CD14-positive monocyte (primary cell): ENCODE measurements at regions not wholly inside any gene's neighbourhood (a gene's known extent, or its start where the extent isn't known, plus 50 kb on each side); places are given as distances from the start of the nearest gene placed in this dataset.

Experiments
- DNase-seq, 3 donors: peaks; one replicate each; pipeline ENCODE4 v3.0.0-alpha.2; 2011 to 2022
- H2AFZ ChIP-seq: 2 replicates; pipeline ENCODE4 v1.6.0; 2012; ENCODE audit warnings: mild to moderate bottlenecking, low read depth, low read length, inconsistent platforms; ENCODE audit not compliant: insufficient read depth, poor library complexity, severe bottlenecking
- H3K27ac ChIP-seq, 2 donors: 1 replicate in 1 of 2; 2 replicates in 1 of 2; pipeline ENCODE4 v1.5.1; 2012 to 2013; ENCODE audit warnings: low read length in 2 of 2, control low read depth in 1 of 2, inconsistent platforms in 1 of 2, low read depth in 1 of 2, mild to moderate bottlenecking in 1 of 2
- H3K27me3 ChIP-seq, 2 donors: one replicate each; pipeline versions ENCODE4 v1.6.0 to v1.6.1; 2011 to 2013; ENCODE audit warnings: low read length in 2 of 2; ENCODE audit not compliant: control insufficient read depth in 2 of 2, insufficient read depth in 2 of 2
- H3K36me3 ChIP-seq, 2 donors: replicated peaks in 1 of 2; 1 replicate in 1 of 2; 2 replicates in 1 of 2; pipeline versions ENCODE4 v1.5.1 to v1.6.1; 2012 to 2013; ENCODE audit warnings: low read length in 2 of 2, control low read depth in 1 of 2, inconsistent platforms in 1 of 2, mild to moderate bottlenecking in 1 of 2; ENCODE audit not compliant: insufficient read depth in 2 of 2, control insufficient read depth in 1 of 2
- H3K4me1 ChIP-seq, 2 donors: 1 replicate in 1 of 2; 2 replicates in 1 of 2; pipeline versions ENCODE4 v1.5.1 to v1.6.1; 2012 to 2013; ENCODE audit warnings: low read length in 2 of 2, control low read depth in 1 of 2, inconsistent platforms in 1 of 2, mild to moderate bottlenecking in 1 of 2, moderate library complexity in 1 of 2; ENCODE audit not compliant: insufficient read depth in 2 of 2, control insufficient read depth in 1 of 2
- H3K4me2 ChIP-seq: replicated peaks from 2 replicates; pipeline ENCODE3; 2012; ENCODE audit warnings: low read length, moderate library complexity, mild to moderate bottlenecking; ENCODE audit not compliant: poor library complexity, severe bottlenecking; ENCODE audit errors: extremely low read depth
- H3K4me3 ChIP-seq, 3 experiments: fragments of 200-600 bp in 1 of 3; sonication (generic) in 1 of 3; replicated peaks in 1 of 3; 1 replicate in 2 of 3; 2 replicates in 1 of 3; pipeline ENCODE4 v1.5.1; 2011 to 2013; ENCODE audit warnings: low read length in 3 of 3, mild to moderate bottlenecking in 3 of 3, control low read depth in 2 of 3, low read depth in 2 of 3, inconsistent platforms in 1 of 3, moderate library complexity in 1 of 3
- H3K79me2 ChIP-seq: 2 replicates; pipeline ENCODE4 v1.6.0; 2012; ENCODE audit warnings: mild to moderate bottlenecking, control low read depth, inconsistent platforms, low read length, moderate library complexity; ENCODE audit not compliant: insufficient read depth
- H3K9ac ChIP-seq: 2 replicates; pipeline ENCODE4 v1.6.0; 2017; ENCODE audit warnings: low read length, mild to moderate bottlenecking; ENCODE audit not compliant: insufficient read depth, poor library complexity, severe bottlenecking
- H3K9me3 ChIP-seq, 2 donors: replicated peaks in 1 of 2; 1 replicate in 1 of 2; 2 replicates in 1 of 2; pipeline versions ENCODE4 v1.5.1 to v1.6.1; 2012 to 2013; ENCODE audit warnings: low read length in 2 of 2, control low read depth in 1 of 2; ENCODE audit not compliant: control insufficient read depth in 1 of 2, insufficient read depth in 1 of 2
- H4K20me1 ChIP-seq: 2 replicates; pipeline ENCODE4 v1.6.0; 2012; ENCODE audit warnings: mild to moderate bottlenecking, low read length, control low read depth, moderate library complexity; ENCODE audit not compliant: insufficient read depth
- H3K27ac Mint-ChIP-seq, 7 donors: one replicate each; pipeline ENCODE4 v1.8.0; 2020; ENCODE audit warnings: mild to moderate bottlenecking in 7 of 7, mixed read lengths in 7 of 7, moderate library complexity in 6 of 7, inconsistent platforms in 2 of 7
- H3K27me3 Mint-ChIP-seq, 3 donors: one replicate each; pipeline ENCODE4 v1.8.0; 2021 to 2022; ENCODE audit warnings: low read depth in 3 of 3, mild to moderate bottlenecking in 3 of 3, mixed read lengths in 3 of 3, moderate library complexity in 3 of 3, inconsistent platforms in 1 of 3
- H3K36me3 Mint-ChIP-seq, 2 donors: one replicate each; pipeline ENCODE4 v1.8.0; 2020; ENCODE audit warnings: mixed read lengths in 2 of 2, inconsistent platforms in 1 of 2, mild to moderate bottlenecking in 1 of 2
- H3K4me1 Mint-ChIP-seq: one replicate; pipeline ENCODE4 v1.8.0; 2020; ENCODE audit warnings: mild to moderate bottlenecking, mixed read lengths
- H3K4me3 Mint-ChIP-seq, 2 donors: one replicate each; pipeline ENCODE4 v1.8.0; 2020; ENCODE audit warnings: mild to moderate bottlenecking in 2 of 2, mixed read lengths in 2 of 2, moderate library complexity in 1 of 2
- H3K9me3 Mint-ChIP-seq, 7 donors: one replicate each; pipeline ENCODE4 v1.8.0; 2020 to 2022; ENCODE audit warnings: mixed read lengths in 7 of 7, mild to moderate bottlenecking in 6 of 7, moderate library complexity in 6 of 7, inconsistent platforms in 2 of 7
- CTCF ChIP-seq: fragments of 200-600 bp; IDR thresholded peaks from one replicate; pipeline ENCODE4 v1.8.0; 2022; ENCODE audit warnings: antibody characterized with exemption, mild to moderate bottlenecking
- WGBS: methylation state at CpG from one replicate; pipeline ENCODE4 v1.1.5; 2013; ENCODE audit warnings: missing lambda C conversion rate; ENCODE audit not compliant: insufficient coverage; 5-methylcytosine and 5-hydroxymethylcytosine counted together
- intact Hi-C, 2 donors: fragments of 100-400 bp; cut with micrococcal nuclease; formaldehyde crosslinking; loops; one replicate each; pipeline versions ENCODE4 v1.15.0 to v1.15.1; 2023

GRCh38 chr6:164210323-164210722, 795.8 kb downstream of the QKI start:
- Histone ChIP-seq H3K27ac (no peak overlapping the region), H3K4me1 (no peaks in the 10 kb centered on the region), H3K9me3 (peaks cover 12 to 19% of the 10 kb centered on the region in 2 donors), H3K4me2 (no peak overlapping the region), H4K20me1 (no peaks in the 10 kb centered on the region), H3K27me3 (no peaks in the 10 kb centered on the region), H3K36me3 (no peaks in the 10 kb centered on the region), H3K9ac (no peak overlapping the region), H3K79me2 (no peaks in the 10 kb centered on the region), H2AFZ (no peak overlapping the region), H3K4me3 (no peak overlapping the region)
- WGBS, result 71% methylated on average over 1 of the region's 2 CpGs
- TF ChIP-seq CTCF, result no peak
- Mint-ChIP-seq H3K4me3 (no peak overlapping the region), H3K27ac (no peak overlapping the region), H3K4me1 (no peaks in the 10 kb centered on the region), H3K36me3 (no peaks in the 10 kb centered on the region), H3K27me3 (peaks cover 0 to 3% (median 0%) of the 10 kb centered on the region in 3 donors), H3K9me3 (peaks cover 3 to 16% (median 7%) of the 10 kb centered on the region in 7 donors)
- no peak for DNase-seq
- intact Hi-C loops, result no loop called here

GRCh38 chr6:164208371-164208770, 793.9 kb downstream of the QKI start:
- WGBS, result 100% methylated on average over 1 of the region's 8 CpGs
- Histone ChIP-seq H3K9me3 (peaks cover 6 to 23% of the 10 kb centered on the region in 2 donors), H3K4me3 (no peak overlapping the region), H3K4me2 (no peak overlapping the region), H2AFZ (no peak overlapping the region), H3K27me3 (no peaks in the 10 kb centered on the region), H3K27ac (no peak overlapping the region), H4K20me1 (no peaks in the 10 kb centered on the region), H3K79me2 (no peaks in the 10 kb centered on the region), H3K36me3 (no peaks in the 10 kb centered on the region), H3K4me1 (no peaks in the 10 kb centered on the region), H3K9ac (no peak overlapping the region)
- Mint-ChIP-seq H3K4me1 (no peaks in the 10 kb centered on the region), H3K36me3 (no peaks in the 10 kb centered on the region), H3K27me3 (peaks cover 0 to 3% (median 0%) of the 10 kb centered on the region in 3 donors), H3K27ac (no peak overlapping the region), H3K9me3 (peaks cover 3 to 18% (median 11%) of the 10 kb centered on the region in 7 donors), H3K4me3 (no peak overlapping the region)
- no peak for DNase-seq
- intact Hi-C loops, result no loop called here
- TF ChIP-seq CTCF, result no peak
